CD4-positive, alpha-beta T cell (primary cell): ENCODE measurements at regions not wholly inside any gene's neighbourhood (a gene's known extent, or its start where the extent isn't known, plus 50 kb on each side); places are given as distances from the start of the nearest gene placed in this dataset.

Experiments used
- ATAC-seq: fragments of 200-7000 bp; cut with Tn5 transposase; one replicate; pipeline ENCODE4 v1.10.0; 2022; ENCODE audit warnings: mild to moderate bottlenecking; ENCODE audit not compliant: poor library complexity
- CTCF ChIA-PET: fragments of 350-600 bp; sonication (Branson Sonifier 250); formaldehyde crosslinking; loops from one replicate; lab custom pipeline; 2021; ENCODE audit warnings: antibody characterized with exemption, inconsistent platforms; lab: Charles Lee
- POLR2A ChIA-PET: fragments of 350-600 bp; sonication (Branson Sonifier 250); formaldehyde crosslinking; loops from one replicate; lab custom pipeline; 2021; ENCODE audit warnings: antibody characterized with exemption, inconsistent platforms; lab: Charles Lee
- DNase-seq, 14 experiments: peaks; one replicate each; pipeline ENCODE4 v3.0.0-alpha.2; 2013 to 2020; ENCODE audit warnings: mixed read lengths in 2 of 14
- H3K27ac ChIP-seq, 2 donors: one replicate each; pipeline versions ENCODE4 v1.5.1 to v1.7.0; 2013; ENCODE audit warnings: low read length in 2 of 2, low read depth in 1 of 2, mild to moderate bottlenecking in 1 of 2
- H3K27me3 ChIP-seq, 2 experiments: 1 replicate in 1 of 2; 2 replicates in 1 of 2; pipeline versions ENCODE4 v1.6.1 to v1.7.0; 2013; ENCODE audit warnings: low read length in 2 of 2, control low read depth in 1 of 2, mild to moderate bottlenecking in 1 of 2, moderate library complexity in 1 of 2; ENCODE audit not compliant: insufficient read depth in 2 of 2, control insufficient read depth in 1 of 2
- H3K36me3 ChIP-seq: one replicate; pipeline ENCODE4 v1.6.1; 2013; ENCODE audit warnings: low read length, control low read depth; ENCODE audit not compliant: insufficient read depth
- H3K4me1 ChIP-seq: one replicate; pipeline ENCODE4 v1.6.1; 2013; ENCODE audit warnings: low read length, control low read depth; ENCODE audit not compliant: insufficient read depth
- H3K4me3 ChIP-seq: one replicate; pipeline ENCODE4 v1.5.1; 2013; ENCODE audit warnings: mild to moderate bottlenecking, low read length, moderate library complexity
- H3K9me3 ChIP-seq, 2 experiments: 1 replicate in 1 of 2; 2 replicates in 1 of 2; pipeline versions ENCODE4 v1.6.1 to v1.7.0; 2013; ENCODE audit warnings: low read length in 2 of 2, mild to moderate bottlenecking in 2 of 2, control low read depth in 1 of 2, moderate library complexity in 1 of 2; ENCODE audit not compliant: control insufficient read depth in 1 of 2, insufficient read depth in 1 of 2
- H3K27ac Mint-ChIP-seq: one replicate; pipeline ENCODE4 v1.8.0; 2020; ENCODE audit warnings: mixed read lengths
- H3K27me3 Mint-ChIP-seq: one replicate; pipeline ENCODE4 v1.8.0; 2021; ENCODE audit warnings: mixed read lengths
- H3K36me3 Mint-ChIP-seq: one replicate; pipeline ENCODE4 v1.8.0; 2021; ENCODE audit warnings: low read depth, mixed read lengths
- H3K4me1 Mint-ChIP-seq: one replicate; pipeline ENCODE4 v1.8.0; 2021; ENCODE audit warnings: low read depth, mixed read lengths
- H3K4me3 Mint-ChIP-seq: one replicate; pipeline ENCODE4 v1.8.0; 2020; ENCODE audit warnings: mild to moderate bottlenecking, mixed read lengths
- H3K9me3 Mint-ChIP-seq: one replicate; pipeline ENCODE4 v1.8.0; 2020; ENCODE audit warnings: mixed read lengths
- CTCF ChIP-seq: fragments of 200-600 bp; IDR thresholded peaks from one replicate; pipeline ENCODE4 v1.8.0; 2022; ENCODE audit warnings: antibody characterized with exemption, mild to moderate bottlenecking
- intact Hi-C, 2 experiments: fragments of 100-400 bp; cut with DNase I in 1 of 2; cut with micrococcal nuclease in 1 of 2; formaldehyde crosslinking; loops; one replicate each; pipeline versions ENCODE4 v1.15.1 to v1.9.0; 2023 to 2025; cut with DNase I, micrococcal nuclease

- Mint-ChIP-seq H3K27ac (no peak overlapping the region), H3K4me1 (no peaks in the 10 kb centered on the region), H3K4me3 (no peak overlapping the region), H3K9me3 (peaks cover 2% of the 10 kb centered on the region), H3K27me3 (no peaks in the 10 kb centered on the region), H3K36me3 (no peaks in the 10 kb centered on the region)
- ATAC-seq: no peak
- Histone ChIP-seq H3K27me3 (no peaks in the 10 kb centered on the region), H3K27ac (no peak overlapping the region), H3K4me1 (no peaks in the 10 kb centered on the region), H3K4me3 (no peak overlapping the region), H3K36me3 (no peaks in the 10 kb centered on the region), H3K9me3 (no peaks in the 10 kb centered on the region)
- CTCF ChIA-PET: no interaction called here
- no peak for TF ChIP-seq CTCF
- POLR2A ChIA-PET: no interaction called here
- intact Hi-C loops: no loop called here
- DNase-seq: no peak
These were observed 381.1 kb downstream of the TFEC start for GRCh38 chr7:115649429-115649828.

- Mint-ChIP-seq H3K27ac (no peak overlapping the region), H3K9me3 (peaks cover 2% of the 10 kb centered on the region), H3K27me3 (no peaks in the 10 kb centered on the region), H3K4me1 (no peaks in the 10 kb centered on the region), H3K4me3 (no peak overlapping the region), H3K36me3 (no peaks in the 10 kb centered on the region)
- ChIA-PET CTCF (no interaction called here), POLR2A (no interaction called here)
- no peaks in the 10 kb centered on the region for H3K36me3 ChIP-seq
- no peak overlapping the region for H3K4me3 ChIP-seq
- DNase-seq (no peak), ATAC-seq (no peak)
- no peak for TF ChIP-seq CTCF
- intact Hi-C loops: no loop called here
- H3K27ac ChIP-seq: no peak overlapping the region
- no peaks in the 10 kb centered on the region for H3K9me3 ChIP-seq
- H3K4me1 ChIP-seq: no peaks in the 10 kb centered on the region
- H3K27me3 ChIP-seq: no peaks in the 10 kb centered on the region
These were observed 382.9 kb downstream of the TFEC start for GRCh38 chr7:115647712-115648111.

GRCh38 chr7:115642194-115642593 is 388.4 kb downstream of the TFEC start:
- POLR2A ChIA-PET: no interaction called here
- intact Hi-C loops: no loop called here
- Mint-ChIP-seq H3K27ac (no peak overlapping the region), H3K4me1 (no peaks in the 10 kb centered on the region), H3K27me3 (no peaks in the 10 kb centered on the region), H3K36me3 (no peaks in the 10 kb centered on the region), H3K9me3 (peaks cover 12% of the 10 kb centered on the region), H3K4me3 (no peak overlapping the region)
- ATAC-seq (no peak), DNase-seq (no peak)
- CTCF ChIA-PET: no interaction called here
- H3K27me3 ChIP-seq: no peaks in the 10 kb centered on the region
- no peak overlapping the region for H3K4me3 ChIP-seq
- TF ChIP-seq CTCF: no peak
- no peaks in the 10 kb centered on the region for H3K4me1 ChIP-seq
- H3K9me3 ChIP-seq: peaks cover 0 to 8% of the 10 kb centered on the region in 2 experiments
- H3K27ac ChIP-seq: no peak overlapping the region
- no peaks in the 10 kb centered on the region for H3K36me3 ChIP-seq
